PC-9 (cell line): ENCODE measurements at regions not wholly inside any gene's neighbourhood (a gene's known extent, or its start where the extent isn't known, plus 50 kb on each side); places are given as distances from the start of the nearest gene placed in this dataset.

Experiments used
- BruUV-seq: library from RNA; stranded (reverse); fragments of 400-500 nt; replicated peaks from 2 replicates; lab custom pipeline; 2021; lab: Mats Ljungman, UMichigan
- CTCF ChIA-PET: fragments of 300-600 bp; sonication (Branson Sonifier 250); formaldehyde crosslinking; loops from one replicate; lab custom pipeline; 2022; ENCODE audit warnings: antibody characterized with exemption; lab: Charles Lee
- POLR2A ChIA-PET: fragments of 300-600 bp; sonication (Branson Sonifier 250); formaldehyde crosslinking; loops from one replicate; lab custom pipeline; 2022; ENCODE audit warnings: antibody characterized with exemption; ENCODE audit not compliant: unreplicated experiment; lab: Charles Lee
- DNase-seq, 2 experiments: peaks; one replicate each; pipeline versions ENCODE4 v3.0.0 to v3.0.0-alpha.2; 2015 to 2022; ENCODE audit warnings: mixed read lengths in 1 of 2
- H2AFZ ChIP-seq: fragments of 200-600 bp; sonication (generic); 2 replicates; pipeline ENCODE4 v1.8.1; 2017; ENCODE audit warnings: antibody characterized with exemption
- H3F3A ChIP-seq: fragments of 200-600 bp; sonication (generic); 2 replicates; pipeline ENCODE4 v1.8.1; 2017; ENCODE audit warnings: antibody characterized with exemption, mild to moderate bottlenecking, low read depth; ENCODE audit not compliant: insufficient read depth
- H3K27ac ChIP-seq: fragments of 200-600 bp; sonication (generic); 2 replicates; pipeline ENCODE4 v1.6.1; 2016; ENCODE audit warnings: mixed run types
- H3K27me3 ChIP-seq: fragments of 200-600 bp; sonication (generic); 2 replicates; pipeline ENCODE4 v1.6.1; 2016; ENCODE audit warnings: low read depth, mixed run types; ENCODE audit not compliant: insufficient read depth
- H3K36me3 ChIP-seq: fragments of 200-600 bp; sonication (generic); 2 replicates; pipeline ENCODE4 v1.6.1; 2016; ENCODE audit warnings: low read depth, mixed run types
- H3K4me1 ChIP-seq: fragments of 200-600 bp; sonication (generic); replicated peaks from 2 replicates; pipeline ENCODE4 v1.6.1; 2016; ENCODE audit warnings: mixed run types; ENCODE audit not compliant: insufficient read depth
- H3K4me2 ChIP-seq: fragments of 200-600 bp; sonication (generic); 2 replicates; pipeline ENCODE4 v1.6.1; 2017; ENCODE audit warnings: mixed run types
- H3K4me3 ChIP-seq: fragments of 200-600 bp; sonication (generic); 2 replicates; pipeline ENCODE4 v1.6.1; 2016; ENCODE audit warnings: mixed run types
- H3K79me2 ChIP-seq: fragments of 200-600 bp; sonication (generic); 2 replicates; pipeline ENCODE4 v1.6.1; 2017; ENCODE audit warnings: low read depth, mixed run types
- H3K9me2 ChIP-seq: fragments of 200-600 bp; sonication (generic); 2 replicates; pipeline ENCODE4 v1.8.1; 2017; ENCODE audit warnings: mild to moderate bottlenecking; ENCODE audit not compliant: insufficient read depth
- H3K9me3 ChIP-seq: fragments of 200-600 bp; sonication (generic); 2 replicates; pipeline ENCODE4 v1.8.1; 2016; ENCODE audit warnings: low read depth; ENCODE audit not compliant: insufficient read depth
- H4K20me1 ChIP-seq: fragments of 200-600 bp; sonication (generic); 2 replicates; pipeline ENCODE4 v1.8.1; 2017; ENCODE audit not compliant: insufficient read depth
- EZH2 ChIP-seq: fragments of 200-600 bp; sonication (generic); IDR thresholded peaks from 2 replicates; pipeline ENCODE4 v1.8.0; 2017; ENCODE audit warnings: antibody characterized with exemption, low read depth
- intact Hi-C: fragments of 100-400 bp; cut with micrococcal nuclease; formaldehyde crosslinking; loops from one replicate; pipeline ENCODE4 v1.10.0; 2022; ENCODE audit not compliant: unreplicated experiment
- TF ChIP-seq, protein P1 (sequence below): fragments of 200-600 bp; sonication (generic); conservative IDR thresholded peaks from 2 replicates; pipeline ENCODE4 v1.6.1; 2017; ENCODE audit warnings: mixed run types, antibody characterized with exemption, mild to moderate bottlenecking, moderate library complexity

DNA sequence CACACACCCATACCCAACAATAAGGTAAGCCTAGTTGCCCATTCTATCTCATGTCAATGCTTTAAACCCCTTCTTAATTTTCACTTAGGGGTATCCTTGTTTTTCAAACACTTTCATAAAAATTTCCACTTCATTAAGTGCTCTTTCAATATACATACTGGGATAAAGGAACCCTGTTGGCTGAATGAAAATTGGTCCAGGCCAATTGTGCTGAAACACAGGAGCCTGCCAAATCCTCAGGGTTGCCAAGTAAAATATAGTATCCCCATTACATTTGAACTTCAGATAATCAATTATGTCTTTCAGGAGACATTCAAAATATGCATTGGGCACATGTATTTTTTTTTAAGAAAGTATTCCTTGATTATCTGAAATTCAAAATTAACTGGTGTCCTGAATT, 1131.1 kb downstream of the SLITRK1 start:
- Histone ChIP-seq H3K27ac (no peak overlapping the region), H2AFZ (no peak overlapping the region), H4K20me1 (no peaks in the 10 kb centered on the region; the same call in 1 of the 2 replicates), H3K4me2 (no peak overlapping the region), H3K4me3 (no peak overlapping the region), H3K9me2 (no peaks in the 10 kb centered on the region), H3K36me3 (no peaks in the 10 kb centered on the region), H3K79me2 (no peaks in the 10 kb centered on the region), H3K4me1 (no peaks in the 10 kb centered on the region), H3K27me3 (no peaks in the 10 kb centered on the region), H3F3A (no peaks in the 10 kb centered on the region), H3K9me3 (no peaks in the 10 kb centered on the region)
- intact Hi-C loops, result no loop called here
- TF ChIP-seq, protein P1, sequence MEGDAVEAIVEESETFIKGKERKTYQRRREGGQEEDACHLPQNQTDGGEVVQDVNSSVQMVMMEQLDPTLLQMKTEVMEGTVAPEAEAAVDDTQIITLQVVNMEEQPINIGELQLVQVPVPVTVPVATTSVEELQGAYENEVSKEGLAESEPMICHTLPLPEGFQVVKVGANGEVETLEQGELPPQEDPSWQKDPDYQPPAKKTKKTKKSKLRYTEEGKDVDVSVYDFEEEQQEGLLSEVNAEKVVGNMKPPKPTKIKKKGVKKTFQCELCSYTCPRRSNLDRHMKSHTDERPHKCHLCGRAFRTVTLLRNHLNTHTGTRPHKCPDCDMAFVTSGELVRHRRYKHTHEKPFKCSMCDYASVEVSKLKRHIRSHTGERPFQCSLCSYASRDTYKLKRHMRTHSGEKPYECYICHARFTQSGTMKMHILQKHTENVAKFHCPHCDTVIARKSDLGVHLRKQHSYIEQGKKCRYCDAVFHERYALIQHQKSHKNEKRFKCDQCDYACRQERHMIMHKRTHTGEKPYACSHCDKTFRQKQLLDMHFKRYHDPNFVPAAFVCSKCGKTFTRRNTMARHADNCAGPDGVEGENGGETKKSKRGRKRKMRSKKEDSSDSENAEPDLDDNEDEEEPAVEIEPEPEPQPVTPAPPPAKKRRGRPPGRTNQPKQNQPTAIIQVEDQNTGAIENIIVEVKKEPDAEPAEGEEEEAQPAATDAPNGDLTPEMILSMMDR, result no peak
- no peak for TF ChIP-seq EZH2
- CTCF ChIA-PET, result no interaction called here
- BruUV-seq, result no TSS peak
- POLR2A ChIA-PET, result no interaction called here
- no peak for DNase-seq

DNA sequence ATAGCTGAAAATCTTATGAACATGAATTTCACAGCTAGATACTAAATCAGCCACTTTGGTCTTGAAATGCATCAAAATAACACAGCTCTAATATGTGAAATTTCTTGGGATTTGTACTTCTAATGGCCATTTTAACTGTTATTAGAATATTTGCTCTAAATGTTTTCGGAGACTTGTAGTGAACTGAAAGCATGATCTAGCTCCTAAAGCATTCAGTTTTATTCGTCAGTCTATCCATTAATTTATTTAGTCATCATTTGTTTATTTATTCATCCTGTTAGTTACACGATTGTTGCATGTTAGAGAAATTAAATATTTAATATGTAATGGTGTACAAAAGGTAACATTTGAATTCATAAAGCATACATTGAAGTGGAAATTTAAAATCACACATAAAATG, 1132.7 kb downstream of the SLITRK1 start:
- H3K4me3 ChIP-seq, result no peak overlapping the region
- no peaks in the 10 kb centered on the region for H3K9me2 ChIP-seq
- no peak overlapping the region for H3K4me2 ChIP-seq
- H3K27me3 ChIP-seq, result no peaks in the 10 kb centered on the region
- H3K4me1 ChIP-seq, result no peaks in the 10 kb centered on the region
- intact Hi-C loops, result no loop called here
- no peak for TF ChIP-seq EZH2
- no peaks in the 10 kb centered on the region; the same call in 1 of the 2 replicates for H4K20me1 ChIP-seq
- H3K36me3 ChIP-seq, result no peaks in the 10 kb centered on the region
- H3K27ac ChIP-seq, result no peak overlapping the region
- no peaks in the 10 kb centered on the region for H3F3A ChIP-seq
- H2AFZ ChIP-seq, result no peak overlapping the region
- H3K9me3 ChIP-seq, result no peaks in the 10 kb centered on the region
- no peak for DNase-seq
- BruUV-seq, result no TSS peak
- CTCF ChIA-PET, result no interaction called here
- H3K79me2 ChIP-seq, result no peaks in the 10 kb centered on the region
- POLR2A ChIA-PET, result interaction anchor here (0.6 kb wide), 1 partner anchor 1083 kb away, joined by 4 read pairs; no protein-coding TSS in a partner anchor

DNA sequence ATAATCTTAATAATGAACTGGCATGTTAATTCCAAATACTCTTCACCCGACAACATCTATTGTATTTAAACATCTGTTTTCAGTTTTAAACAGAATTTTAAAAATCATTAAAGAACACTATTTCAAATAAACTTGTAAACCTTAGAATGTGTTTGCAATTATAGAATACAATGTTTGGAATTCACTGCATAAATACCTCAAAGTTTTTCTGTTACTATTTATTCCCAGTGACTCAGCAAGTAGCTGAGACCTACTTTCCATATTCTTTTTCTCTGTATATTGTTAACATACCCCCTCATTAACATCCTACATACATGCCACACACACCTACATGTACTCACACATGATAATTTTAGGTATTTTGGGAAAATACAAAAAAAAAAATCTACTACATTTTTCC, 1134.3 kb downstream of the SLITRK1 start:
- Histone ChIP-seq H3K4me1 (no peaks in the 10 kb centered on the region), H3K36me3 (no peaks in the 10 kb centered on the region), H3K27ac (no peak overlapping the region), H3F3A (no peaks in the 10 kb centered on the region), H3K9me2 (no peaks in the 10 kb centered on the region), H4K20me1 (no peaks in the 10 kb centered on the region), H3K4me2 (no peak overlapping the region), H3K4me3 (no peak overlapping the region), H3K9me3 (no peaks in the 10 kb centered on the region), H2AFZ (no peak overlapping the region), H3K27me3 (no peaks in the 10 kb centered on the region), H3K79me2 (no peaks in the 10 kb centered on the region)
- BruUV-seq, result no TSS peak
- ChIA-PET CTCF (no interaction called here), POLR2A (no interaction called here)
- DNase-seq, result no peak
- intact Hi-C loops, result no loop called here
- TF ChIP-seq EZH2, result no peak
- TF ChIP-seq, protein P1, result no peak

DNA sequence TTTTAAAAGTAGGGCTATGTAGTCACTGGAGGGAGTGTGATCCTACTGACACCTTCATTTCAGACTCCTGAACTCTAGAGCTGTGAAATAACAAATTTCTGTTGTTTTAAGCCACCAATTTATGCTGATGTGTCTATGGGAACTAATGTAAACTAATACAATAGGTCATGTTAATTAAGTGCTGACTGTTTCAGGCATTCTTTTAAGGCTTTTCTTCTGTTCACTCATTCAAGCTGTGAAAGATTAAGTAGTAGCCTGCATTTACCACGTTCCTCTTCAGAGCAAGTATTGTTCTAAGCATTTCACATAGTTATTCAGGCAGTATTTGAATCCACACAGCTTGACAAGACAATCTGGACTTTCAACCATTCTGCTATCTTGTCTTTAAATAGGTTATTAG, 1135.0 kb downstream of the SLITRK1 start:
- no peaks in the 10 kb centered on the region for H4K20me1 ChIP-seq
- CTCF ChIA-PET, result no interaction called here
- H3F3A ChIP-seq, result no peaks in the 10 kb centered on the region
- H3K4me1 ChIP-seq, result no peaks in the 10 kb centered on the region
- intact Hi-C loops, result no loop called here
- no peak overlapping the region for H3K4me3 ChIP-seq
- POLR2A ChIA-PET, result no interaction called here
- no peak overlapping the region for H2AFZ ChIP-seq
- no peaks in the 10 kb centered on the region for H3K79me2 ChIP-seq
- H3K36me3 ChIP-seq, result no peaks in the 10 kb centered on the region
- TF ChIP-seq EZH2, result no peak
- TF ChIP-seq, protein P1, result no peak
- H3K9me2 ChIP-seq, result no peaks in the 10 kb centered on the region
- H3K27ac ChIP-seq, result no peak overlapping the region
- BruUV-seq, result no TSS peak
- no peak for DNase-seq
- no peaks in the 10 kb centered on the region for H3K9me3 ChIP-seq
- H3K27me3 ChIP-seq, result no peaks in the 10 kb centered on the region
- H3K4me2 ChIP-seq, result no peak overlapping the region
